ENCODE measurements at regions not wholly inside any gene's neighbourhood (a gene's known extent, or its start where the extent isn't known, plus 50 kb on each side); places are given as distances from the start of the nearest gene placed in this dataset.

GRCh38 chr20:57053067-57053466 lies 213.4 kb downstream of the BMP7 start:
- Histone ChIP-seq H3K36me3 (ENCODE audit: control insufficient read depth, insufficient read depth, low read length) (no peaks in the 10 kb centered on the region), H3K9ac (ENCODE audit: extremely low read depth, low read length, poor library complexity, severe bottlenecking) (no peak overlapping the region), H3K27ac (ENCODE audit: low read depth, low read length) (no peak overlapping the region), H3K27me3 (ENCODE audit: control insufficient read depth, insufficient read depth, low read length, poor library complexity, severe bottlenecking) (no peaks in the 10 kb centered on the region), H3K9me3 (ENCODE audit: control insufficient read depth, low read length) (peaks cover 6% of the 10 kb centered on the region), H3K4me3 (ENCODE audit: low read length) (no peak overlapping the region), H3K4me1 (ENCODE audit: control insufficient read depth, insufficient read depth, low read length) (no peaks in the 10 kb centered on the region)
- DNase-seq, result no peak
- Mint-ChIP-seq H3K4me3 (no peak overlapping the region), H3K4me1 (peaks cover 20% of the 10 kb centered on the region), H3K36me3 (ENCODE audit: low read depth) (no peaks in the 10 kb centered on the region), H3K27me3 (ENCODE audit: insufficient read depth) (no peaks in the 10 kb centered on the region), H3K9me3 (no peaks in the 10 kb centered on the region), H3K27ac (no peak overlapping the region)
- no peak for TF ChIP-seq CTCF (conservative IDR thresholded peaks at IDR 0.05)
- 93 to 97% methylated on average over 4 to 5 of the region's 5 CpGs for WGBS, 2 experiments (ENCODE audit: insufficient coverage in 1 of 2, insufficient read length in 1 of 2)

- no peak for TF ChIP-seq CTCF (conservative IDR thresholded peaks at IDR 0.05)
- Histone ChIP-seq H3K27me3 (ENCODE audit: control insufficient read depth, insufficient read depth, low read length, poor library complexity, severe bottlenecking) (no peaks in the 10 kb centered on the region), H3K4me1 (ENCODE audit: control insufficient read depth, insufficient read depth, low read length) (no peaks in the 10 kb centered on the region), H3K36me3 (ENCODE audit: control insufficient read depth, insufficient read depth, low read length) (no peaks in the 10 kb centered on the region), H3K9me3 (ENCODE audit: control insufficient read depth, low read length) (peaks cover 6% of the 10 kb centered on the region), H3K9ac (ENCODE audit: extremely low read depth, low read length, poor library complexity, severe bottlenecking) (no peak overlapping the region), H3K27ac (ENCODE audit: low read depth, low read length) (no peak overlapping the region), H3K4me3 (ENCODE audit: low read length) (no peak overlapping the region)
- Mint-ChIP-seq H3K9me3 (no peaks in the 10 kb centered on the region), H3K27me3 (ENCODE audit: insufficient read depth) (no peaks in the 10 kb centered on the region), H3K4me1 (peaks cover 19% of the 10 kb centered on the region), H3K36me3 (ENCODE audit: low read depth) (no peaks in the 10 kb centered on the region), H3K27ac (no peak overlapping the region), H3K4me3 (no peak overlapping the region)
- WGBS, 2 experiments (ENCODE audit: insufficient coverage in 1 of 2, insufficient read length in 1 of 2), result 89 to 91% methylated on average over 15 to 19 of the region's 22 CpGs
- no peak for DNase-seq
These were observed 212.5 kb downstream of the BMP7 start for GRCh38 chr20:57053793-57054552.

DNA sequence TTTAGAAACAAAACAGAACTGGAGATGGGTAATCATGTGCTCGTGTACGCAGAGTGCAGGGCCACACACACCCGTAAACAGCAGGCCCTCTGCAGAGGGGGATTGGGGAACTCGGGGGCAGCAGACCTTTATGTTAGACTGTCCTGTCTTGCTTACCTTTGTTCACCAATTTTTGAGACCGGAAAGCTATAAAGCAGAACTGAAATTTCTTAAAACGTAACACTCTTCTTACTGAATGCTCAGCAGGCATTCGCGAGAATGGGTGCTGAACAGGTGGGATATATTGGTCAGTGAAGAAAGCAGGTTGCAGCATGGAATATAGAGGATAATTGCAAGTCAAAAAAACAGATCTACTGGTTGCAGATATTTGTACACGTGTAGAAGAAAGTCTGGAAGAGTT lies 211.1 kb downstream of the BMP7 start:
- H3K27me3 ChIP-seq (ENCODE audit: control insufficient read depth, insufficient read depth, low read length, poor library complexity, severe bottlenecking), result no peaks in the 10 kb centered on the region
- H3K4me3 ChIP-seq (ENCODE audit: low read length), result no peak overlapping the region
- DNase-seq, result no peak
- no peaks in the 10 kb centered on the region for H3K9me3 Mint-ChIP-seq
- H3K4me1 ChIP-seq (ENCODE audit: control insufficient read depth, insufficient read depth, low read length), result no peaks in the 10 kb centered on the region
- H3K36me3 Mint-ChIP-seq (ENCODE audit: low read depth), result no peaks in the 10 kb centered on the region
- TF ChIP-seq CTCF (conservative IDR thresholded peaks at IDR 0.05), result no peak
- no peak overlapping the region for H3K27ac Mint-ChIP-seq
- H3K9ac ChIP-seq (ENCODE audit: extremely low read depth, low read length, poor library complexity, severe bottlenecking), result no peak overlapping the region
- H3K27me3 Mint-ChIP-seq (ENCODE audit: insufficient read depth), result no peaks in the 10 kb centered on the region
- no peak overlapping the region for H3K27ac ChIP-seq (ENCODE audit: low read depth, low read length)
- no peak overlapping the region for H3K4me3 Mint-ChIP-seq
- peaks cover 19% of the 10 kb centered on the region for H3K4me1 Mint-ChIP-seq
- H3K36me3 ChIP-seq (ENCODE audit: control insufficient read depth, insufficient read depth, low read length), result no peaks in the 10 kb centered on the region
- 92 to 94% methylated on average over 5 to 9 of the region's 9 CpGs for whole genome bisulfite sequencing, 2 experiments (ENCODE audit: insufficient coverage in 1 of 2, insufficient read length in 1 of 2)
- peaks cover 6% of the 10 kb centered on the region for H3K9me3 ChIP-seq (ENCODE audit: control insufficient read depth, low read length)

Data from endodermal cell (in vitro differentiated cells).